GM23338 (cell line): ENCODE measurements at regions not wholly inside any gene's neighbourhood (a gene's known extent, or its start where the extent isn't known, plus 50 kb on each side); places are given as distances from the start of the nearest gene placed in this dataset.

ENCODE experiments used
- ATAC-seq: fragments of 200-7000 bp; cut with Tn5 transposase; 3 replicates; pipeline ENCODE4 v1.9.1; 2020
- DNase-seq: peaks from one replicate; pipeline ENCODE4 v3.0.0-alpha.2; 2015; ENCODE audit warnings: low spot score
- H2AFZ ChIP-seq: fragments of 200-600 bp; sonication (generic); 2 replicates; pipeline ENCODE4 v1.8.0; 2016; ENCODE audit warnings: antibody characterized with exemption, mild to moderate bottlenecking, moderate library complexity
- H3F3A ChIP-seq: fragments of 200-600 bp; sonication (generic); replicated peaks from 2 replicates; pipeline ENCODE4 v1.8.0; 2017; ENCODE audit warnings: antibody characterized with exemption, mixed run types, low read depth
- H3K27ac ChIP-seq: fragments of 200-600 bp; sonication (generic); 2 replicates; pipeline ENCODE4 v1.6.1; 2016; ENCODE audit warnings: low read depth
- H3K27me3 ChIP-seq: fragments of 200-600 bp; sonication (generic); 2 replicates; pipeline ENCODE4 v1.8.0; 2016; ENCODE audit warnings: mild to moderate bottlenecking, mixed run types, moderate library complexity; ENCODE audit not compliant: insufficient read depth
- H3K36me3 ChIP-seq: fragments of 200-600 bp; sonication (generic); 2 replicates; pipeline ENCODE4 v1.8.0; 2016; ENCODE audit warnings: mild to moderate bottlenecking; ENCODE audit not compliant: insufficient read depth
- H3K4me1 ChIP-seq: fragments of 200-600 bp; sonication (generic); 2 replicates; pipeline ENCODE4 v1.8.0; 2016; ENCODE audit warnings: mild to moderate bottlenecking, moderate library complexity; ENCODE audit not compliant: insufficient read depth
- H3K4me2 ChIP-seq: fragments of 200-600 bp; sonication (generic); 2 replicates; pipeline ENCODE4 v1.7.1; 2017; ENCODE audit warnings: mixed run types
- H3K4me3 ChIP-seq: fragments of 200-600 bp; sonication (generic); 2 replicates; pipeline ENCODE4 v1.6.1; 2016; ENCODE audit warnings: mixed run types
- H3K79me2 ChIP-seq: fragments of 200-600 bp; sonication (generic); replicated peaks from 2 replicates; pipeline ENCODE4 v1.8.0; 2017; ENCODE audit warnings: mild to moderate bottlenecking; ENCODE audit not compliant: insufficient read depth
- H3K9me2 ChIP-seq: fragments of 200-600 bp; sonication (generic); 2 replicates; pipeline ENCODE4 v1.8.0; 2017; ENCODE audit not compliant: insufficient read depth
- H4K20me1 ChIP-seq: fragments of 200-600 bp; sonication (generic); replicated peaks from 2 replicates; pipeline ENCODE4 v1.8.0; 2017; ENCODE audit warnings: mild to moderate bottlenecking; ENCODE audit not compliant: insufficient read depth
- H3K27ac Mint-ChIP-seq: 2 replicates; pipeline ENCODE4 v1.8.0; 2020; ENCODE audit warnings: inconsistent platforms, mild to moderate bottlenecking, moderate library complexity, mixed read lengths
- H3K27me3 Mint-ChIP-seq: 3 replicates; pipeline ENCODE4 v1.8.0; 2022; ENCODE audit warnings: low read depth, mild to moderate bottlenecking, moderate library complexity, mixed read lengths, inconsistent platforms; ENCODE audit not compliant: insufficient read depth, poor library complexity
- H3K36me3 Mint-ChIP-seq: 3 replicates; pipeline ENCODE4 v1.8.0; 2021; ENCODE audit warnings: low read depth, mild to moderate bottlenecking, inconsistent platforms, moderate library complexity, mixed read lengths
- H3K4me1 Mint-ChIP-seq: 3 replicates; pipeline ENCODE4 v1.8.0; 2020; ENCODE audit warnings: mild to moderate bottlenecking, inconsistent platforms, mixed read lengths
- H3K4me3 Mint-ChIP-seq: 3 replicates; pipeline ENCODE4 v1.8.0; 2021; ENCODE audit warnings: moderate library complexity, mild to moderate bottlenecking, inconsistent platforms, mixed read lengths
- H3K9me3 Mint-ChIP-seq: 3 replicates; pipeline ENCODE4 v1.8.0; 2020; ENCODE audit warnings: moderate library complexity, mild to moderate bottlenecking, inconsistent platforms, mixed read lengths
- CREB1 ChIP-seq: fragments of 250-450 bp; sonication (Bioruptor Pico); IDR thresholded peaks from 2 replicates; pipeline ENCODE4 v1.5.0; 2020; ENCODE audit warnings: low read depth, mild to moderate bottlenecking, moderate library complexity
- ETS1 ChIP-seq: IDR thresholded peaks from 2 replicates; pipeline ENCODE4 v1.6.1; 2016; ENCODE audit warnings: antibody characterized with exemption
- EZH2 ChIP-seq: fragments of 200-600 bp; sonication (generic); IDR thresholded peaks from one replicate; pipeline ENCODE4 v1.8.0; 2017; ENCODE audit warnings: antibody characterized with exemption, mild to moderate bottlenecking, low read depth; ENCODE audit not compliant: unreplicated experiment
- EZH2phosphoT487 ChIP-seq: fragments of 200-600 bp; sonication (generic); IDR thresholded peaks from one replicate; pipeline ENCODE4 v1.8.1; 2018; ENCODE audit warnings: antibody characterized with exemption; ENCODE audit not compliant: unreplicated experiment
- JUNB ChIP-seq: IDR thresholded peaks from one replicate; pipeline ENCODE4 v1.6.1; 2016; ENCODE audit warnings: antibody characterized with exemption; ENCODE audit not compliant: unreplicated experiment
- NANOG ChIP-seq: IDR thresholded peaks from 2 replicates; pipeline ENCODE4 v1.6.1; 2016; ENCODE audit warnings: antibody characterized with exemption, borderline replicate concordance
- POLR2AphosphoS5 ChIP-seq: IDR thresholded peaks from 2 replicates; pipeline ENCODE4 v1.6.1; 2016; ENCODE audit warnings: antibody characterized with exemption, low read depth
- REST ChIP-seq: IDR thresholded peaks from one replicate; pipeline ENCODE4 v1.6.1; 2018; ENCODE audit warnings: antibody characterized with exemption; ENCODE audit not compliant: unreplicated experiment
- STAT1 ChIP-seq: IDR thresholded peaks from one replicate; pipeline ENCODE4 v1.6.1; 2016; ENCODE audit warnings: antibody characterized with exemption; ENCODE audit not compliant: unreplicated experiment
- ZNF114 ChIP-seq: fragments of 250-450 bp; sonication (Bioruptor Pico); IDR thresholded peaks from 2 replicates; pipeline ENCODE4 v1.5.0; 2020; ENCODE audit warnings: mild to moderate bottlenecking, moderate library complexity
- ZNF331 ChIP-seq: fragments of 250-450 bp; sonication (Bioruptor Pico); IDR thresholded peaks from 2 replicates; pipeline ENCODE4 v1.5.0; 2020; ENCODE audit warnings: low read depth, mild to moderate bottlenecking, moderate library complexity
- ZNF462 ChIP-seq: fragments of 250-450 bp; sonication (Bioruptor Pico); IDR thresholded peaks from 2 replicates; pipeline ENCODE4 v1.5.0; 2020; ENCODE audit warnings: mild to moderate bottlenecking, moderate library complexity

- no peak for TF ChIP-seq POLR2AphosphoS5
- no peak for TF ChIP-seq EZH2
- TF ChIP-seq CREB1 (CRISPR knock-in tag), result no peak
- TF ChIP-seq ZNF331 (CRISPR knock-in tag), result no peak
- TF ChIP-seq JUNB, result no peak
- no peak for TF ChIP-seq ETS1
- no peak for TF ChIP-seq ZNF114 (CRISPR knock-in tag)
- no peak for TF ChIP-seq EZH2phosphoT487
Measured at GRCh38 chr5:160991205-160991604, 139.2 kb upstream of the ATP10B start (continued).

- no peaks in the 10 kb centered on the region for H3K36me3 Mint-ChIP-seq
- no peaks in the 10 kb centered on the region for H3K4me1 Mint-ChIP-seq
- no peak overlapping the region for H2AFZ ChIP-seq
- TF ChIP-seq ZNF114 (CRISPR knock-in tag) (no peak), POLR2AphosphoS5 (no peak), STAT1 (no peak), JUNB (no peak), REST (no peak), ZNF462 (CRISPR knock-in tag) (no peak), ETS1 (no peak), EZH2 (no peak), EZH2phosphoT487 (no peak), NANOG (no peak)
Measured at GRCh38 chr5:160979385-160979784, 127.4 kb upstream of the ATP10B start.

More at GRCh38 chr5:160979385-160979784, 127.4 kb upstream of the ATP10B start:
- Mint-ChIP-seq H3K9me3 (no peaks in the 10 kb centered on the region), H3K27me3 (no peaks in the 10 kb centered on the region), H3K27ac (no peak overlapping the region), H3K4me3 (no peak overlapping the region)
- Histone ChIP-seq H4K20me1 (no peaks in the 10 kb centered on the region), H3K27me3 (no peaks in the 10 kb centered on the region), H3K4me2 (no peak overlapping the region), H3K9me2 (peaks cover 10% of the 10 kb centered on the region), H3K36me3 (no peaks in the 10 kb centered on the region), H3K4me3 (no peak overlapping the region), H3K4me1 (no peaks in the 10 kb centered on the region), H3K79me2 (no peaks in the 10 kb centered on the region), H3F3A (no peaks in the 10 kb centered on the region), H3K27ac (no peak overlapping the region)
- DNase-seq (no peak), ATAC-seq (no peak)
